ENCODE measurements at regions not wholly inside any gene's neighbourhood (a gene's known extent, or its start where the extent isn't known, plus 50 kb on each side); places are given as distances from the start of the nearest gene placed in this dataset.

DNA sequence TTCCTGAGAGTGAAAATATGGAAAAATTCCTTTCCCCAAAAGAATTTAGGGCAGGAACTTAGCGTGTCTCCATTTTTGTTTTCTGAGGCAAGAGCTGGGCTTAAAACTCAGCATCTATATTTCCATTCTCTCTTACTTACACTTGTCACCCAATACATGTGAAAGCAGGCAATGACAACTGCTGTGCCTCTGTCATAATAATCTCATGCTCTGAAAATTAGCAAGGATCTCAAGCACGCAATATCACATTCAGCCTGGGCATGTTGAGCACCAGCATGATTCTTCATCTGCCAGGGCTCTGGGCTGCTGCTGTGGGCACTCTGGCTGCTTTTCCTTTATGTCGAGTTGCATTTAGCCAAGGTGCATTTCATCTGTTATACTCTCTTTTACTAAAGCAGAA is 255.5 kb downstream of the SNX10 start:
- TF ChIP-seq YY1 (IDR thresholded peaks at IDR 0.05; ENCODE audit: insufficient read depth, insufficient read length) = no peak
- no peak for TF ChIP-seq SUZ12 (IDR thresholded peaks at IDR 0.05; ENCODE audit: extremely low read depth, insufficient read depth, insufficient read length)
